HEK293 (cell line): ENCODE measurements at regions not wholly inside any gene's neighbourhood (a gene's known extent, or its start where the extent isn't known, plus 50 kb on each side); places are given as distances from the start of the nearest gene placed in this dataset.

ENCODE experiments used
- CTCF ChIP-seq: fragments of 450-650 bp; formaldehyde crosslinking; IDR thresholded peaks from 2 replicates; pipeline ENCODE4 v1.5.1; 2016; ENCODE audit warnings: missing biosample characterization, missing genetic modification characterization
- TCF7L2 ChIP-seq: IDR thresholded peaks from 2 replicates; pipeline ENCODE4 v1.6.1; 2011; ENCODE audit warnings: low read depth, mild to moderate bottlenecking, inconsistent platforms, low read length, moderate library complexity, borderline replicate concordance
- ZNF302 ChIP-seq: fragments of 450-650 bp; formaldehyde crosslinking; IDR thresholded peaks from 2 replicates; pipeline ENCODE4 v1.5.1; 2016; ENCODE audit warnings: missing biosample characterization, missing genetic modification characterization, low read depth
- ZNF398 ChIP-seq: fragments of 450-650 bp; formaldehyde crosslinking; IDR thresholded peaks from 2 replicates; pipeline ENCODE4 v1.5.1; 2017; ENCODE audit warnings: missing biosample characterization, missing genetic modification characterization
- ZNF530 ChIP-seq: fragments of 450-650 bp; formaldehyde crosslinking; IDR thresholded peaks from 2 replicates; pipeline ENCODE4 v1.5.1; 2016; ENCODE audit warnings: low read depth, missing biosample characterization, missing genetic modification characterization

- TF ChIP-seq CTCF (tag by site-specific recombination) = no peak
- no peak for TF ChIP-seq TCF7L2
- TF ChIP-seq ZNF302 = no peak
- TF ChIP-seq ZNF530 (tag by site-specific recombination) = no peak
- no peak for TF ChIP-seq ZNF398
Observed at GRCh38 chr14:25267186-25267585, 217.2 kb upstream of the STXBP6 start.
